ENCODE measurements at regions not wholly inside any gene's neighbourhood (a gene's known extent, or its start where the extent isn't known, plus 50 kb on each side); places are given as distances from the start of the nearest gene placed in this dataset.

GRCh38 chr7:25756601-25757000 is 395.4 kb upstream of the NFE2L3 start:
- TF ChIP-seq CTCF (IDR thresholded peaks at IDR 0.05; ENCODE audit: insufficient read depth, low read depth, low read length, missing control alignments), result no peak
- no peak overlapping the region for H3K4me3 ChIP-seq (ENCODE audit: low read length)
- DNase-seq (ENCODE audit: low read depth), result no peak

GRCh38 chr7:25758559-25758958 is 393.4 kb upstream of the NFE2L3 start:
- peak; percentile 74 for DNase-seq (ENCODE audit: low read depth)
- H3K4me3 ChIP-seq (ENCODE audit: low read length), result no peak overlapping the region
- no peak for TF ChIP-seq CTCF (IDR thresholded peaks at IDR 0.05; ENCODE audit: insufficient read depth, low read depth, low read length, missing control alignments)

- no peak for TF ChIP-seq CTCF (IDR thresholded peaks at IDR 0.05; ENCODE audit: insufficient read depth, low read depth, low read length, missing control alignments)
Measured at GRCh38 chr7:25759286-25759685, 392.7 kb upstream of the NFE2L3 start.

GRCh38 chr7:25759748-25760147 is 392.2 kb upstream of the NFE2L3 start:
- TF ChIP-seq CTCF (IDR thresholded peaks at IDR 0.05; ENCODE audit: insufficient read depth, low read depth, low read length, missing control alignments), result no peak
- DNase-seq (ENCODE audit: low read depth), result no peak
- H3K4me3 ChIP-seq (ENCODE audit: low read length), result no peak overlapping the region

More at GRCh38 chr7:25759286-25759685, 392.7 kb upstream of the NFE2L3 start:
- no peak for DNase-seq (ENCODE audit: low read depth)
- no peak overlapping the region for H3K4me3 ChIP-seq (ENCODE audit: low read length)

GRCh38 chr7:25762511-25763462 is 389.2 kb upstream of the NFE2L3 start:
- H3K4me3 ChIP-seq (ENCODE audit: low read length), result no peak overlapping the region
- no peak for DNase-seq (ENCODE audit: low read depth)
- no peak for TF ChIP-seq CTCF (IDR thresholded peaks at IDR 0.05; ENCODE audit: insufficient read depth, low read depth, low read length, missing control alignments)

- H3K4me3 ChIP-seq (ENCODE audit: low read length), result no peak overlapping the region
- DNase-seq (ENCODE audit: low read depth), result peak; percentile 43
- TF ChIP-seq CTCF (IDR thresholded peaks at IDR 0.05; ENCODE audit: insufficient read depth, low read depth, low read length, missing control alignments), result no peak
Measured at GRCh38 chr7:25763463-25763860, 388.5 kb upstream of the NFE2L3 start.
